GM15510 (cell line): ENCODE measurements at regions not wholly inside any gene's neighbourhood (a gene's known extent, or its start where the extent isn't known, plus 50 kb on each side); places are given as distances from the start of the nearest gene placed in this dataset.

Source experiments
- POLR2A ChIP-seq: IDR thresholded peaks from 3 replicates; pipeline ENCODE4 v1.6.1; 2011; ENCODE audit warnings: borderline replicate concordance; ENCODE audit not compliant: insufficient read length; ENCODE audit errors: extremely low read depth

- no peak for TF ChIP-seq POLR2A
These were observed 240.5 kb downstream of the CETN3 start for GRCh38 chr5:90169078-90169477.

- no peak for TF ChIP-seq POLR2A
These were observed 241.2 kb downstream of the CETN3 start for GRCh38 chr5:90168399-90168798.

- TF ChIP-seq POLR2A, result no peak
These were observed 242.7 kb downstream of the CETN3 start for GRCh38 chr5:90166816-90167215.

- TF ChIP-seq POLR2A, result no peak
These were observed 247.2 kb downstream of the CETN3 start for GRCh38 chr5:90162324-90162723.

GRCh38 chr5:90161414-90161813 is 248.1 kb downstream of the CETN3 start:
- no peak for TF ChIP-seq POLR2A

- TF ChIP-seq POLR2A, result no peak
These were observed 251.4 kb downstream of the CETN3 start for GRCh38 chr5:90158131-90158530.

- no peak for TF ChIP-seq POLR2A
These were observed 256.5 kb downstream of the CETN3 start for GRCh38 chr5:90153031-90153430.

GRCh38 chr5:90144625-90145327 is 264.8 kb downstream of the CETN3 start:
- no peak for TF ChIP-seq POLR2A

- no peak for TF ChIP-seq POLR2A
These were observed 267.0 kb downstream of the CETN3 start for GRCh38 chr5:90142541-90142940.

GRCh38 chr5:90141984-90142383 is 267.6 kb downstream of the CETN3 start:
- TF ChIP-seq POLR2A, result no peak

GRCh38 chr5:90136952-90137528 is 272.5 kb downstream of the CETN3 start:
- TF ChIP-seq POLR2A, result no peak

- no peak for TF ChIP-seq POLR2A
These were observed 273.7 kb downstream of the CETN3 start for GRCh38 chr5:90135779-90136378.

GRCh38 chr5:90134892-90135291 is 274.7 kb downstream of the CETN3 start:
- TF ChIP-seq POLR2A, result no peak

- no peak for TF ChIP-seq POLR2A
These were observed 275.2 kb downstream of the CETN3 start for GRCh38 chr5:90134381-90134780.

GRCh38 chr5:90133941-90134340 is 275.6 kb downstream of the CETN3 start:
- no peak for TF ChIP-seq POLR2A
